Uterus (tissue), 3 donors: ENCODE measurements at regions not wholly inside any gene's neighbourhood (a gene's known extent, or its start where the extent isn't known, plus 50 kb on each side); places are given as distances from the start of the nearest gene placed in this dataset.

Experiments used
- DNase-seq, 2 donors: peaks; one replicate each; pipeline ENCODE4 v3.0.0-alpha.2; 2019 to 2020
- H3K27ac ChIP-seq, 2 donors: fragments of 200-600 bp; sonication (generic); 1 replicate in 1 of 2; 2 replicates in 1 of 2; pipeline ENCODE4 v1.5.1; 2016 to 2018
- H3K27me3 ChIP-seq, 2 donors: fragments of 200-600 bp; sonication (generic); one replicate each; pipeline ENCODE4 v1.5.1; 2018 to 2019; ENCODE audit warnings: control low read depth in 1 of 2
- H3K36me3 ChIP-seq, 2 donors: fragments of 200-600 bp; sonication (generic); one replicate each; pipeline ENCODE4 v1.5.1; 2019; ENCODE audit warnings: control low read depth in 1 of 2
- H3K4me1 ChIP-seq, 2 donors: fragments of 200-600 bp; sonication (generic); one replicate each; pipeline ENCODE4 v1.5.1; 2018 to 2019; ENCODE audit warnings: control low read depth in 1 of 2
- H3K4me3 ChIP-seq, 2 donors: fragments of 200-600 bp; sonication (generic); 1 replicate in 1 of 2; 2 replicates in 1 of 2; pipeline ENCODE4 v1.5.1; 2018 to 2019; ENCODE audit warnings: mild to moderate bottlenecking in 1 of 2
- H3K9me3 ChIP-seq, 2 donors: fragments of 200-600 bp; sonication (generic); one replicate each; pipeline ENCODE4 v1.5.1; 2019; ENCODE audit warnings: control low read depth in 1 of 2
- CTCF ChIP-seq, 4 experiments: fragments of 200-600 bp in 2 of 4; fragments of 450-650 bp in 2 of 4; sonication (generic) in 2 of 4; IDR thresholded peaks; one replicate each; pipeline ENCODE4 v1.5.1; 2016 to 2019; ENCODE audit warnings: antibody characterized with exemption in 4 of 4, mild to moderate bottlenecking in 2 of 4, moderate library complexity in 1 of 4
- POLR2A ChIP-seq, 2 donors: fragments of 450-650 bp; IDR thresholded peaks; one replicate each; pipeline ENCODE4 v1.6.1; 2016; ENCODE audit warnings: antibody characterized with exemption in 2 of 2, mild to moderate bottlenecking in 1 of 2, moderate library complexity in 1 of 2
- intact Hi-C: fragments of 100-400 bp; cut with DNase I; formaldehyde crosslinking; loops from one replicate; pipeline ENCODE4 v1.15.1; 2023; ENCODE audit warnings: low total_unique reads
- donor health status: DM: yes; HTN: yes; CAD: no.

- TF ChIP-seq POLR2A (IDR thresholded peaks at IDR 0.05): no peak
- TF ChIP-seq CTCF (IDR thresholded peaks at IDR 0.05): no peak
- H3K27me3 ChIP-seq: no peaks in the 10 kb centered on the region
- intact Hi-C loops: no loop called here
- no peaks in the 10 kb centered on the region for H3K36me3 ChIP-seq
- H3K9me3 ChIP-seq: no peaks in the 10 kb centered on the region
- H3K27ac ChIP-seq: no peak overlapping the region
- H3K4me3 ChIP-seq: no peak overlapping the region
- H3K4me1 ChIP-seq: no peaks in the 10 kb centered on the region
- DNase-seq: no peak
Observed at GRCh38 chr10:10776363-10776762, 241.3 kb upstream of the CELF2 start.

GRCh38 chr10:10777279-10777678 lies 240.4 kb upstream of the CELF2 start:
- no peak for TF ChIP-seq POLR2A (IDR thresholded peaks at IDR 0.05)
- TF ChIP-seq CTCF (IDR thresholded peaks at IDR 0.05): no peak
- H3K36me3 ChIP-seq: no peaks in the 10 kb centered on the region
- H3K4me1 ChIP-seq: no peaks in the 10 kb centered on the region
- no peaks in the 10 kb centered on the region for H3K9me3 ChIP-seq
- no peaks in the 10 kb centered on the region for H3K27me3 ChIP-seq
- DNase-seq: no peak
- H3K27ac ChIP-seq: no peak overlapping the region
- intact Hi-C loops: no loop called here
- H3K4me3 ChIP-seq: no peak overlapping the region

GRCh38 chr10:10777723-10778122 lies 239.9 kb upstream of the CELF2 start:
- H3K4me1 ChIP-seq: no peaks in the 10 kb centered on the region
- H3K36me3 ChIP-seq: no peaks in the 10 kb centered on the region
- no peak for DNase-seq
- no peaks in the 10 kb centered on the region for H3K27me3 ChIP-seq
- no peak overlapping the region for H3K4me3 ChIP-seq
- TF ChIP-seq CTCF (IDR thresholded peaks at IDR 0.05) (no peak), POLR2A (IDR thresholded peaks at IDR 0.05) (no peak)
- H3K9me3 ChIP-seq: no peaks in the 10 kb centered on the region
- intact Hi-C loops: no loop called here
- H3K27ac ChIP-seq: no peak overlapping the region

- H3K36me3 ChIP-seq: no peaks in the 10 kb centered on the region
- no peak overlapping the region for H3K4me3 ChIP-seq
- H3K4me1 ChIP-seq: no peaks in the 10 kb centered on the region
- TF ChIP-seq POLR2A (IDR thresholded peaks at IDR 0.05) (no peak), CTCF (IDR thresholded peaks at IDR 0.05) (no peak)
- DNase-seq: no peak
- intact Hi-C loops: no loop called here
- H3K9me3 ChIP-seq: no peaks in the 10 kb centered on the region
- no peaks in the 10 kb centered on the region for H3K27me3 ChIP-seq
- H3K27ac ChIP-seq: no peak overlapping the region
Observed at GRCh38 chr10:10778959-10779358, 238.7 kb upstream of the CELF2 start.

GRCh38 chr10:10779511-10779910 lies 238.2 kb upstream of the CELF2 start:
- TF ChIP-seq CTCF (IDR thresholded peaks at IDR 0.05) (no peak), POLR2A (IDR thresholded peaks at IDR 0.05) (no peak)
- Histone ChIP-seq H3K36me3 (no peaks in the 10 kb centered on the region), H3K4me3 (no peak overlapping the region), H3K27me3 (no peaks in the 10 kb centered on the region), H3K4me1 (no peaks in the 10 kb centered on the region), H3K9me3 (no peaks in the 10 kb centered on the region), H3K27ac (no peak overlapping the region)
- no peak for DNase-seq
- intact Hi-C loops: no loop called here
